ENCODE measurements at regions not wholly inside any gene's neighbourhood (a gene's known extent, or its start where the extent isn't known, plus 50 kb on each side); places are given as distances from the start of the nearest gene placed in this dataset.

DNA sequence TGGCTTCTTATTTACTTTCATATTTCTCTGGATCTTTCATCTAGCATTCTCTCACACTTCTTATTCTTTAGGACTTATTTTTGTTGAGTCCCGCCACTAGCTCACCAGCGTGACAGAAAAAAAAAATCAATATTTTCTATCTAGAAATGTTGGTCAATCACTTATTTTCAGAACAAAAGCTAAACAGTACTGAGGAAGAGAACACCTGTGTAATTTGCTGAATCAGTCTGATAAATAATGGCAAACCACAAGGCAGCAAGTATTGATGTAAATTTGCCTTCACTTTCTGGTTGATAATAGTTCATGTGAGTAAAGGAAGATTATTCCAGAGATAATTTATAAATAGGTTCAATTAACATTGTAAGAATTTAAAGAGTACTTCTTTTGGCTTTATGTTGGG is 179.2 kb downstream of the BCHE start:
- TF ChIP-seq, protein P1, sequence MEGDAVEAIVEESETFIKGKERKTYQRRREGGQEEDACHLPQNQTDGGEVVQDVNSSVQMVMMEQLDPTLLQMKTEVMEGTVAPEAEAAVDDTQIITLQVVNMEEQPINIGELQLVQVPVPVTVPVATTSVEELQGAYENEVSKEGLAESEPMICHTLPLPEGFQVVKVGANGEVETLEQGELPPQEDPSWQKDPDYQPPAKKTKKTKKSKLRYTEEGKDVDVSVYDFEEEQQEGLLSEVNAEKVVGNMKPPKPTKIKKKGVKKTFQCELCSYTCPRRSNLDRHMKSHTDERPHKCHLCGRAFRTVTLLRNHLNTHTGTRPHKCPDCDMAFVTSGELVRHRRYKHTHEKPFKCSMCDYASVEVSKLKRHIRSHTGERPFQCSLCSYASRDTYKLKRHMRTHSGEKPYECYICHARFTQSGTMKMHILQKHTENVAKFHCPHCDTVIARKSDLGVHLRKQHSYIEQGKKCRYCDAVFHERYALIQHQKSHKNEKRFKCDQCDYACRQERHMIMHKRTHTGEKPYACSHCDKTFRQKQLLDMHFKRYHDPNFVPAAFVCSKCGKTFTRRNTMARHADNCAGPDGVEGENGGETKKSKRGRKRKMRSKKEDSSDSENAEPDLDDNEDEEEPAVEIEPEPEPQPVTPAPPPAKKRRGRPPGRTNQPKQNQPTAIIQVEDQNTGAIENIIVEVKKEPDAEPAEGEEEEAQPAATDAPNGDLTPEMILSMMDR (optimal IDR thresholded peaks at IDR 0.05 in 1 of 3, IDR thresholded peaks at IDR 0.05 in 1 of 3, conservative IDR thresholded peaks at IDR 0.05 in 1 of 3; ENCODE audit: extremely low read depth in 1 of 3, insufficient read depth in 2 of 3, low read length in 3 of 3), result no peak
- no peak for TF ChIP-seq EZH2 (IDR thresholded peaks at IDR 0.05; ENCODE audit: low read length)
